Trophoblast cell (in vitro differentiated cells and primary cell): ENCODE measurements at regions not wholly inside any gene's neighbourhood (a gene's known extent, or its start where the extent isn't known, plus 50 kb on each side); places are given as distances from the start of the nearest gene placed in this dataset.

Source experiments
- DNase-seq, 2 donors: peaks; one replicate each; pipeline ENCODE4 v3.0.0-alpha.2; 2016
- H2AFZ ChIP-seq: 2 replicates; pipeline ENCODE4 v1.6.1; 2013; ENCODE audit warnings: low read length, moderate library complexity, mild to moderate bottlenecking; ENCODE audit not compliant: insufficient read depth, poor library complexity
- H2AK5ac ChIP-seq: 2 replicates; pipeline ENCODE4 v1.6.1; 2013; ENCODE audit warnings: mild to moderate bottlenecking, low read length
- H2BK120ac ChIP-seq: 2 replicates; pipeline ENCODE4 v1.6.1; 2013; ENCODE audit warnings: low read length, mild to moderate bottlenecking, moderate library complexity; ENCODE audit not compliant: insufficient read depth, poor library complexity
- H2BK12ac ChIP-seq: 2 replicates; pipeline ENCODE4 v1.6.1; 2013; ENCODE audit warnings: mild to moderate bottlenecking, low read length, moderate library complexity
- H2BK5ac ChIP-seq: 2 replicates; pipeline ENCODE4 v1.6.1; 2013; ENCODE audit warnings: low read length, low read depth, moderate library complexity, mild to moderate bottlenecking; ENCODE audit not compliant: poor library complexity
- H3K14ac ChIP-seq: 2 replicates; pipeline ENCODE4 v1.6.1; 2013; ENCODE audit warnings: mild to moderate bottlenecking, low read length
- H3K18ac ChIP-seq: 2 replicates; pipeline ENCODE4 v1.6.1; 2013; ENCODE audit warnings: mild to moderate bottlenecking, low read length
- H3K23ac ChIP-seq: 2 replicates; pipeline ENCODE4 v1.6.1; 2013; ENCODE audit warnings: low read length
- H3K27ac ChIP-seq: 2 replicates; pipeline ENCODE4 v1.5.1; 2013; ENCODE audit warnings: low read depth, mild to moderate bottlenecking, inconsistent platforms, low read length, moderate library complexity
- H3K27me3 ChIP-seq: 2 replicates; pipeline ENCODE4 v1.6.1; 2013; ENCODE audit warnings: inconsistent platforms, mild to moderate bottlenecking, low read length, moderate library complexity; ENCODE audit not compliant: insufficient read depth
- H3K36me3 ChIP-seq, 2 experiments: 1 replicate in 1 of 2; 2 replicates in 1 of 2; pipeline ENCODE4 v1.6.1; 2013; ENCODE audit warnings: low read length in 2 of 2, mild to moderate bottlenecking in 2 of 2, moderate library complexity in 1 of 2; ENCODE audit not compliant: insufficient read depth in 2 of 2, control insufficient read depth in 1 of 2
- H3K4ac ChIP-seq: 2 replicates; pipeline ENCODE4 v1.6.1; 2013; ENCODE audit warnings: low read depth, mild to moderate bottlenecking, low read length, moderate library complexity
- H3K4me1 ChIP-seq, 2 experiments: 1 replicate in 1 of 2; 2 replicates in 1 of 2; pipeline ENCODE4 v1.6.1; 2013; ENCODE audit warnings: low read length in 2 of 2, mild to moderate bottlenecking in 2 of 2, moderate library complexity in 1 of 2; ENCODE audit not compliant: insufficient read depth in 2 of 2, control insufficient read depth in 1 of 2
- H3K4me2 ChIP-seq: 2 replicates; pipeline ENCODE4 v1.6.1; 2013; ENCODE audit warnings: inconsistent platforms, mild to moderate bottlenecking, low read length, moderate library complexity
- H3K4me3 ChIP-seq: 2 replicates; pipeline ENCODE4 v1.5.1; 2013; ENCODE audit warnings: mild to moderate bottlenecking, low read depth, low read length, inconsistent platforms
- H3K79me1 ChIP-seq: one replicate; pipeline ENCODE4 v1.6.1; 2013; ENCODE audit warnings: low read length
- H3K79me2 ChIP-seq: 2 replicates; pipeline ENCODE4 v1.6.1; 2013; ENCODE audit warnings: low read length, mild to moderate bottlenecking; ENCODE audit not compliant: control insufficient read depth, insufficient read depth, poor library complexity
- H3K9ac ChIP-seq: 2 replicates; pipeline ENCODE4 v1.6.1; 2013; ENCODE audit warnings: mild to moderate bottlenecking, low read length
- H3K9me3 ChIP-seq: 2 replicates; pipeline ENCODE4 v1.6.1; 2013; ENCODE audit warnings: low read depth, mild to moderate bottlenecking, control low read depth, inconsistent platforms, low read length; ENCODE audit not compliant: insufficient read depth
- H4K12ac ChIP-seq: 2 replicates; pipeline ENCODE4 v1.6.1; 2013; ENCODE audit warnings: low read depth, mild to moderate bottlenecking, low read length, moderate library complexity
- H4K8ac ChIP-seq: 2 replicates; pipeline ENCODE4 v1.6.1; 2013; ENCODE audit warnings: low read depth, mild to moderate bottlenecking, low read length, moderate library complexity
- H4K91ac ChIP-seq: one replicate; pipeline ENCODE4 v1.6.1; 2013; ENCODE audit warnings: low read depth, mild to moderate bottlenecking, low read length, moderate library complexity
- WGBS: extraction: QIAGEN DNeasy Blood & Tissue Kit; methylation state at CpG from one replicate; pipeline ENCODE4 v1.1.7; 2013; ENCODE audit warnings: missing lambda C conversion rate; ENCODE audit not compliant: insufficient read length, insufficient coverage; ENCODE audit errors: extremely low coverage; 5-methylcytosine and 5-hydroxymethylcytosine counted together

DNA sequence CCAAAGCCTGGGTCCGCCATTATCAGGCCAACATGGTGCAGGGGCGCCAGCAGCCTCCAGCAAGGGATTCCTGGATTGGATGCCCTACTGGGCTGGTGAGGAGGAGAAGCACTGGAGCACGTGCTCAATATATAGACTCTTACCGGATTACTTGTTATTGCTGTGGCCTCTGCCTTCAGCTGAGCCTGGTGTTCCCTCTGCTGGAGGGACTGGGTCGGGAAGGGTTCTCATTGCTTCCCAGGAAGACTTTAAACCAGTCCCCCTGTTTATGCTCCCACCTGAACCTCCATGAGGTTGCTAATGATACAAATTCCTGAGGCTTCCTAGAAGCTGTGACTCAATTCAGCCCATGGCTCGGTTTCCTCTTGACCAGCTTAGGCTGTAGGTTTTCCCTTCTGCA is 186.7 kb upstream of the ARID1B start:
- Histone ChIP-seq H3K79me1 (no peaks in the 10 kb centered on the region), H3K36me3 (no peaks in the 10 kb centered on the region), H3K4ac (no peak overlapping the region), H3K79me2 (no peaks in the 10 kb centered on the region), H2AK5ac (no peak overlapping the region), H3K27ac (no peak overlapping the region), H3K18ac (no peak overlapping the region), H3K27me3 (no peaks in the 10 kb centered on the region), H3K4me3 (no peak overlapping the region), H4K8ac (no peak overlapping the region), H3K4me1 (no peaks in the 10 kb centered on the region), H2BK12ac (no peak overlapping the region), H3K9ac (no peak overlapping the region), H3K9me3 (peaks cover 1% of the 10 kb centered on the region), H3K4me2 (no peak overlapping the region), H3K14ac (no peak overlapping the region), H4K91ac (no peak overlapping the region), H2AFZ (no peak overlapping the region), H2BK120ac (no peak overlapping the region), H3K23ac (no peak overlapping the region), H2BK5ac (no peak overlapping the region), H4K12ac (no peak overlapping the region)
- WGBS = no CpG with 5 or more reads among the region's 6 CpGs
- no peak for DNase-seq

DNA sequence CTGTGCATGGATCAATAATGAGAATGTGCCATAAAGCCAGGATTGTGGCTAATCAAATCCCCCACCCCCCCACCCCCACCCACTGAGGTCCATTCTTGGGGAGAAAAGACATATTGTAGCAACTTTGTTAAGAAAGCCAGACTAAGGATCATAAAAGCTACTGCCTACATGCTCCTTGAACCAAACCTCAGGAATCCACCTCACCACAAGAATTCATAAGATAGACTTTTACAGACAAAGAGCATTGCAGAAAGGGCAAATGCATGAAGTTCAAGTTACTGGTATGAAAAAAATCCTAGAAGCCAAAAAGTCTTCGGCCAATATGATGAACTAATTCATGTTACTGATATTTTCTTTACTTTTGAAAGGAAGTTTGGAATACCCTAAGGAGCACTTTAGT is 187.9 kb upstream of the ARID1B start:
- no peak overlapping the region for H2AK5ac ChIP-seq
- H2BK12ac ChIP-seq = no peak overlapping the region
- H3K79me1 ChIP-seq = no peaks in the 10 kb centered on the region
- H3K4me2 ChIP-seq = no peak overlapping the region
- H3K79me2 ChIP-seq = no peaks in the 10 kb centered on the region
- H2BK5ac ChIP-seq = no peak overlapping the region
- H4K12ac ChIP-seq = no peak overlapping the region
- no peak overlapping the region for H3K23ac ChIP-seq
- H2BK120ac ChIP-seq = no peak overlapping the region
- no peaks in the 10 kb centered on the region for H3K4me1 ChIP-seq
- no peaks in the 10 kb centered on the region for H3K36me3 ChIP-seq
- no peak overlapping the region for H3K9ac ChIP-seq
- H4K91ac ChIP-seq = no peak overlapping the region
- no CpG with 5 or more reads among the region's 1 CpG for WGBS
- no peak overlapping the region for H3K18ac ChIP-seq
- no peaks in the 10 kb centered on the region for H3K27me3 ChIP-seq
- no peak overlapping the region for H2AFZ ChIP-seq
- H3K14ac ChIP-seq = no peak overlapping the region
- no peak overlapping the region for H3K27ac ChIP-seq
- no peak overlapping the region for H3K4me3 ChIP-seq
- peaks cover 1% of the 10 kb centered on the region for H3K9me3 ChIP-seq
- no peak overlapping the region for H4K8ac ChIP-seq
- H3K4ac ChIP-seq = no peak overlapping the region
- DNase-seq = peak in 1 of 2 donors; percentile 10

DNA sequence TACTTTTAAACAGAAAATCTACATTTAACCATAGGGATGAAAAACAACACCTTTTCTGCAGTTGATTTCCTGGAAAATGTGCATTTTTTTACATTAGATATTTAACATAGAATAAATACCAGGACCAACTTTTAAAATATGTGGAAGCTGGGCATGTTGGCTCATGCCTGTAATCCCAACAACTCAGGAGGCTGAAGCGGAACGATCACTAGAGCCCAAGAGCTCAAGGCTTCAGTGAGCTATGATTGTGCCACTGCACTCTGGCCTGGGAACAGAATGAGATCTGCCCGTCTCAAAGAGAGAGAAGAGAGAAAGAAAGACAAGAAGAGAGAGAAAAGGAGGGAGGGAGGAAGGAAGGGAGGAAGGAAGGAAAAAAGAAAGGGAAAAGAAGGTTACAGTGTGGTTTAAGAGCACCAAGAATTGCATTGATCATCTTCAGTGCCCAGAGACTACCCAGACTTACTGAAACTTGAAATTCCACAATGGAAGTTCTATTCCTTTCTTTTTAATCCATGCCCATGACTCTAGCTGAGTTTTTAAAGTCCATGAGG is 189.4 kb upstream of the ARID1B start:
- no peak overlapping the region for H2BK120ac ChIP-seq
- no peak overlapping the region for H4K12ac ChIP-seq
- no peak overlapping the region for H4K91ac ChIP-seq
- H4K8ac ChIP-seq = no peak overlapping the region
- no peak overlapping the region for H3K18ac ChIP-seq
- H2BK5ac ChIP-seq = no peak overlapping the region
- H3K4me1 ChIP-seq = no peaks in the 10 kb centered on the region
- no peaks in the 10 kb centered on the region for H3K79me2 ChIP-seq
- no peaks in the 10 kb centered on the region for H3K79me1 ChIP-seq
- H3K14ac ChIP-seq = no peak overlapping the region
- no peak overlapping the region for H2AK5ac ChIP-seq
- no peak overlapping the region for H3K27ac ChIP-seq
- no peak overlapping the region for H3K4me3 ChIP-seq
- H3K9me3 ChIP-seq = peaks cover 3% of the 10 kb centered on the region
- H3K9ac ChIP-seq = no peak overlapping the region
- DNase-seq = no peak
- no CpG with 5 or more reads among the region's 3 CpGs for WGBS
- no peaks in the 10 kb centered on the region for H3K27me3 ChIP-seq
- no peak overlapping the region for H2AFZ ChIP-seq
- H3K4ac ChIP-seq = no peak overlapping the region
- H3K23ac ChIP-seq = no peak overlapping the region
- no peak overlapping the region for H2BK12ac ChIP-seq
- no peak overlapping the region for H3K4me2 ChIP-seq
- no peaks in the 10 kb centered on the region for H3K36me3 ChIP-seq

DNA sequence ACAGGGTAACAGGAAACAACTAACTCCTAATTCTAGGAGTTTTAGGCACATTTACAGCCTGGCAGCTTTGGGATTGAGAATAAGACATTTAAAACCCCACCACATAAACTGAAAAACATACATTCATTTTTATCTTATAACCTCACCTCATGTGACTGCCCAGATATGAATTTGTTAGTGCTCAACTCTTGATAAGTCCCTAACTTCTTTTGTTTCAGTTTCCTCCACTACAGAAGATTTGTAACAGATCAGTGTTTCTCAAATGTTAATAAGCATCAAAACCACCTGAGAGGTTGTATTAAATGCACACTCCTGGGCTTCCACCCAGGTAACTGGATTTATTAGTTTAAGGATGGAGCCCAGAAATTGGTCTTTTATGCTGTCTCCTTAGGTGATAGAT is 190.1 kb upstream of the ARID1B start:
- no peak overlapping the region for H2AFZ ChIP-seq
- peaks cover 3% of the 10 kb centered on the region for H3K9me3 ChIP-seq
- H3K4me2 ChIP-seq = no peak overlapping the region
- H3K27me3 ChIP-seq = no peaks in the 10 kb centered on the region
- H2BK120ac ChIP-seq = no peak overlapping the region
- no peak overlapping the region for H3K4me3 ChIP-seq
- H3K18ac ChIP-seq = no peak overlapping the region
- H2BK12ac ChIP-seq = no peak overlapping the region
- no peak overlapping the region for H4K12ac ChIP-seq
- H3K4me1 ChIP-seq = no peaks in the 10 kb centered on the region
- no peaks in the 10 kb centered on the region for H3K79me1 ChIP-seq
- no peak overlapping the region for H2BK5ac ChIP-seq
- H3K9ac ChIP-seq = no peak overlapping the region
- H3K27ac ChIP-seq = no peak overlapping the region
- H3K23ac ChIP-seq = no peak overlapping the region
- no peaks in the 10 kb centered on the region for H3K36me3 ChIP-seq
- H3K14ac ChIP-seq = no peak overlapping the region
- no peaks in the 10 kb centered on the region for H3K79me2 ChIP-seq
- H3K4ac ChIP-seq = no peak overlapping the region
- no peak overlapping the region for H4K8ac ChIP-seq
- no peak overlapping the region for H4K91ac ChIP-seq
- H2AK5ac ChIP-seq = no peak overlapping the region
- no peak for DNase-seq
